GM13977 (cell line): ENCODE measurements at regions not wholly inside any gene's neighbourhood (a gene's known extent, or its start where the extent isn't known, plus 50 kb on each side); places are given as distances from the start of the nearest gene placed in this dataset.
A peak's percentile ranks its signal among the peaks of the same experiment; 100 is the strongest.

ENCODE experiments used
- DNase-seq: peaks from one replicate; pipeline ENCODE4 v3.0.0; 2012; ENCODE audit warnings: low spot score
- CTCF ChIP-seq: IDR thresholded peaks from 2 replicates; pipeline ENCODE4 v1.5.1; 2012; ENCODE audit warnings: mild to moderate bottlenecking, control low read depth; ENCODE audit not compliant: insufficient read depth; ENCODE audit errors: extremely low read depth, missing control alignments
- in situ Hi-C: fragments of 300-500 bp; cut with MboI; formaldehyde crosslinking; loops from one replicate; pipeline ENCODE4 v1.12.0; 2022; ENCODE audit warnings: low sequenced_read_pairs, low pct_unique_long_range_greater_than_20kb, mixed read lengths, inconsistent platforms; ENCODE audit not compliant: unreplicated experiment

DNA sequence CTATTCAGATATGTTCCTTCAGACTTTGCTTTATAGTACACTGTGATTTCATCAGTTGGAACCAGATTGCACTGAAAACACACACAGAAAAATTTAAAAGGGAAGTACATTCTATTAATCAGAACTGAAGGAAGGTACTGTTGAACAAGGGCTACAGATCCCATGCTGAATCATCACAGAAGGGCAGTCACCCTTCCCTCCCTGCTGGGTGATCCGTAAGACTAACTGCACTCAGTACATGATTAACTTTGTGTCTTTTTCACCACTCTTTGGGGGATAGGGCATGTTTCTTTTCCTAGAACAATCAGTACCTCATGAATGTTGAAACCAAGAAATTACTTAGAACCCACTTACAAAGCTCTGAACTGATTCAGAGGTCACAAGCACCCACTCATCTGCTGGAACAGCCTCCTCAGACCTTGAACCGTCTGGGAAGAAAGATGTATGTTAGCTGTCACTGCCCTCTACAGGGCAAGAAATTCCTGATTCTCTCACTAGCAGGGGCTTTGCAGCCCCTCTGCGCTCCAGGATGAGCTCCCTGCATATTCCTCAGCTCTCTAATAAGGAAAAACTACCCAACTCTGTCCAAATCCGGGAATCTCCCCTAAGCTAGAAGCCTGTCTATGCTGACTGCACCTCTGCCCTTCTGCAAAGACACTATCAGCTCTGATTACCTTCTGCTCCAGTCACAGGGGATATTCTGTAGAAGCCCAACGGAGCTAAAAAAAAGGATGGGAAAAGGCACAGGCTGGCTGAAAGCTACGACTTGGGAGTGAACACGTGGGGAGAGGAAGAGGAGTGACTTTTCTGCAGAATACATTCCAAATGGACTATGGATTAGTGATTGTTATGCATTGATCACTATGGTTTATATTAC is 51.0 kb downstream of the IARS1 start:
- DNase-seq: no peak
- in situ Hi-C loops: no loop called here
- TF ChIP-seq CTCF: peak; percentile 37

DNA sequence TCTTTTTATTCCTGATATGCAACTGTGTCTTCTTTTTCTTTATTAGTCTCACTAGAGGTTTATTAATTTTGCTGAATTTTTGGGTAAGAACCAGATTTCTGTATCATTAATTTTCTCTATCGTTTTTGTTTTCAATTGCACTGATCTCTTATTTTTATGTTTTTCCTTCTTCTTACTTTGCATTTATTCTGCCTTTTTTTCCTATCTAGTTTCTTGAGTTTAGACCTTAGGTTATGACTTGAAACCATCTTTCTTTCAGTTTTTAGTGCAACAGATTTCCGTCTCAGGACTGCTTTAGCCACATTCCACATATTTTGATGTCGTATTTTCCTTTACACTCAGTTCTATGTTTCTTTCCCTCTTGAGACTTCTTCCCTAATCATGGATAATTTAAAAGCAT is 56.6 kb downstream of the IARS1 start:
- in situ Hi-C loops: no loop called here
- TF ChIP-seq CTCF: no peak
- DNase-seq: no peak

GRCh38 chr9:92236465-92236864 is 57.0 kb downstream of the IARS1 start:
- no peak for DNase-seq
- no peak for TF ChIP-seq CTCF
- in situ Hi-C loops: no loop called here

- no peak for TF ChIP-seq CTCF
- no peak for DNase-seq
- in situ Hi-C loops: no loop called here
These were observed 59.0 kb downstream of the IARS1 start for GRCh38 chr9:92234514-92234913.

DNA sequence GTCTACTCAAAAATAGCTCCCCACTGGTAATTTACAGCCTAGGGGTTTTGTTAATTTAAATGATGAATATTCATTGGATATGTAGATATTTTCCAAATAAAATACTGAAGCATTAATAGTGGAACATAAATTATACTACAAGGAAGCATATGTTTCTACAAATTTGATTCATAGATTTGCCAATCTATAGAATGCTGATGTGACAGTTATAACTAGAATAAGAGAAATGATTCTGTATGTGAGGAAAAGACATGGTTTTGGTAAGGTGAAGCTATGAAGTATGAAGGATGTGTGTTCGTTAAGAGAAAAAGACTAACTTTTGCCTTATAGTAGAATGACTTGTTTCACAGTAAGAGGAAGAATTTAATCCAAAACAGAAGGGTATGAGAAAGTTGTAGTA is 61.3 kb downstream of the IARS1 start:
- TF ChIP-seq CTCF: no peak
- no peak for DNase-seq
- in situ Hi-C loops: no loop called here

- TF ChIP-seq CTCF: no peak
- in situ Hi-C loops: no loop called here
- no peak for DNase-seq
These were observed 64.9 kb downstream of the IARS1 start for GRCh38 chr9:92228628-92229027.
